Testis (tissue), 2 donors: ENCODE measurements at regions not wholly inside any gene's neighbourhood (a gene's known extent, or its start where the extent isn't known, plus 50 kb on each side); places are given as distances from the start of the nearest gene placed in this dataset.

Source experiments
- DNase-seq: peaks from one replicate; pipeline ENCODE4 v3.0.0-alpha.2; 2019
- H3K27ac ChIP-seq, 2 donors: fragments of 200-600 bp; sonication (generic); one replicate each; pipeline ENCODE4 v1.5.1; 2019
- H3K27me3 ChIP-seq: fragments of 200-600 bp; sonication (generic); one replicate; pipeline ENCODE4 v1.5.1; 2019
- H3K36me3 ChIP-seq: fragments of 200-600 bp; sonication (generic); one replicate; pipeline ENCODE4 v1.5.1; 2017; ENCODE audit warnings: low read depth; ENCODE audit errors: missing control alignments
- H3K4me1 ChIP-seq: fragments of 200-600 bp; sonication (generic); one replicate; pipeline ENCODE4 v1.5.1; 2019
- H3K4me3 ChIP-seq, 2 donors: fragments of 200-600 bp; sonication (generic); one replicate each; pipeline ENCODE4 v1.5.1; 2017 to 2019
- H3K9me3 ChIP-seq: fragments of 200-600 bp; sonication (generic); one replicate; pipeline ENCODE4 v1.5.1; 2017
- POLR2A ChIP-seq: fragments of 450-650 bp; IDR thresholded peaks from one replicate; pipeline ENCODE4 v1.6.1; 2017; ENCODE audit warnings: antibody characterized with exemption, mild to moderate bottlenecking, moderate library complexity
- WGBS, 2 donors: methylation state at CpG; one replicate each; pipeline ENCODE4 v1.1.5; 2018; 5-methylcytosine and 5-hydroxymethylcytosine counted together
- intact Hi-C: fragments of 100-400 bp; cut with DNase I; formaldehyde crosslinking; loops from one replicate; pipeline ENCODE4 v1.15.1; 2023; ENCODE audit warnings: low total_unique reads
- TF ChIP-seq, protein P1 (sequence below), 3 experiments: fragments of 450-650 bp in 2 of 3; fragments of 200-600 bp in 1 of 3; sonication (generic) in 1 of 3; IDR thresholded peaks; one replicate each; pipeline ENCODE4 v1.5.1; 2016 to 2019; ENCODE audit warnings: antibody characterized with exemption in 3 of 3, mild to moderate bottlenecking in 2 of 3, moderate library complexity in 1 of 3

DNA sequence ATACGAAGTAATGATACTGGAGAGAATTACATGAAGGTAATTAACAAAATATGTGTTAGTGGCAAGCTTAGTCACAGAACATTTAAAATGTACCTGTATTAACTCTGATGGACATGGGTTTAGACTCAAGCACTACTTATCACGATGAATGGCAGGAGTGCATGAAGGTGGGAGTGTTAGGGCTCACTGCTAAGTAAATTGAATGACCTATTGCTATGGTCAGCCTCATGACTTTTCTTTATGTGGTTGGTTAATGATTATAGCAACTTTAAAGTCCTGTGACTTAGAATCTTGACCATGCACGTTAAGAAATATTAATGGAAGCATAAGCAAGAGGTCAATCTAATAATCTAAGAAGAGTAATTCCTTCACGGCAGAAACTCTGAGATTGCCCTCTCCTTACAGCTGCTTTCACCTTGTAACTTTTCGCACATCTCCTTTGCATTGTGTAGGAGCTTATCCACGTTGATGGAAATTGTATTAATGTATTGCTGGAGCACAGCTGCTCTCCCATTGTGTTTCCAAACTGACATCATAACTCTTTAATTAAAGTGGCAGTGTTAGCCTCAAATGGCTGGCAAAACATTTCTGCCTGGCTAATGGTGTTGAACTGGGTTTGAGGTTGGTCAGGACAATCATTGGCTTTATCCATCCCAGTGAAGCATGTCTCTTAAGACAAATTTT lies 114.5 kb downstream of the RXFP2 start:
- no peak for DNase-seq
- TF ChIP-seq, protein P1, sequence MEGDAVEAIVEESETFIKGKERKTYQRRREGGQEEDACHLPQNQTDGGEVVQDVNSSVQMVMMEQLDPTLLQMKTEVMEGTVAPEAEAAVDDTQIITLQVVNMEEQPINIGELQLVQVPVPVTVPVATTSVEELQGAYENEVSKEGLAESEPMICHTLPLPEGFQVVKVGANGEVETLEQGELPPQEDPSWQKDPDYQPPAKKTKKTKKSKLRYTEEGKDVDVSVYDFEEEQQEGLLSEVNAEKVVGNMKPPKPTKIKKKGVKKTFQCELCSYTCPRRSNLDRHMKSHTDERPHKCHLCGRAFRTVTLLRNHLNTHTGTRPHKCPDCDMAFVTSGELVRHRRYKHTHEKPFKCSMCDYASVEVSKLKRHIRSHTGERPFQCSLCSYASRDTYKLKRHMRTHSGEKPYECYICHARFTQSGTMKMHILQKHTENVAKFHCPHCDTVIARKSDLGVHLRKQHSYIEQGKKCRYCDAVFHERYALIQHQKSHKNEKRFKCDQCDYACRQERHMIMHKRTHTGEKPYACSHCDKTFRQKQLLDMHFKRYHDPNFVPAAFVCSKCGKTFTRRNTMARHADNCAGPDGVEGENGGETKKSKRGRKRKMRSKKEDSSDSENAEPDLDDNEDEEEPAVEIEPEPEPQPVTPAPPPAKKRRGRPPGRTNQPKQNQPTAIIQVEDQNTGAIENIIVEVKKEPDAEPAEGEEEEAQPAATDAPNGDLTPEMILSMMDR (IDR thresholded peaks at IDR 0.05) = no peak
- intact Hi-C loops = no loop called here
- H3K27me3 ChIP-seq = no peaks in the 10 kb centered on the region
- H3K27ac ChIP-seq = no peak overlapping the region
- H3K9me3 ChIP-seq = no peaks in the 10 kb centered on the region
- no peaks in the 10 kb centered on the region for H3K36me3 ChIP-seq
- no peaks in the 10 kb centered on the region for H3K4me1 ChIP-seq
- H3K4me3 ChIP-seq = no peak overlapping the region
- 85 to 88% methylated on average over 6 of the region's 6 CpGs for WGBS, 2 donors

DNA sequence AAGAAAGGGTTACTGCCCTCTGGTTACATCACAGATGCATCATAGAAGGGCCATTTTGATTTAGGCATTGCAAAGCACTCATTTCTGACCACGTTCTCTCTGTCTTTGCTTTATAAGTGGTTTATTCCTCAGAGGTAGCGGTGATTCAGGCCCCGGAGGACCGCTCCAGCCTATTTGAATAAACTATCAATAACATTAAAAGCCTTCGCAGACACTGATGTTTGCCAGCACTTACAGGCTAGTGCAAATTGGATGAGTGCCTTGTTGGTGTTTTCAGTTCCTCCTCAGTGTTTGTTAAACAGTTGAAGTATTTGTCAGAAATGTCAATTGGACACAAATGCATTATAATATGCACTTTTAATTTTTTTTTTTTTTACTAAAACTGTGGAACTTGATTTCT lies 120.2 kb downstream of the RXFP2 start:
- intact Hi-C loops = no loop called here
- Histone ChIP-seq H3K36me3 (no peaks in the 10 kb centered on the region), H3K4me1 (no peaks in the 10 kb centered on the region), H3K27me3 (no peaks in the 10 kb centered on the region), H3K27ac (no peak overlapping the region), H3K9me3 (no peaks in the 10 kb centered on the region), H3K4me3 (no peak overlapping the region)
- 67 to 71% methylated on average over 5 of the region's 5 CpGs for WGBS, 2 donors
- no peak for DNase-seq
- no peak for TF ChIP-seq POLR2A
- TF ChIP-seq, protein P1 (IDR thresholded peaks at IDR 0.05) = no peak

DNA sequence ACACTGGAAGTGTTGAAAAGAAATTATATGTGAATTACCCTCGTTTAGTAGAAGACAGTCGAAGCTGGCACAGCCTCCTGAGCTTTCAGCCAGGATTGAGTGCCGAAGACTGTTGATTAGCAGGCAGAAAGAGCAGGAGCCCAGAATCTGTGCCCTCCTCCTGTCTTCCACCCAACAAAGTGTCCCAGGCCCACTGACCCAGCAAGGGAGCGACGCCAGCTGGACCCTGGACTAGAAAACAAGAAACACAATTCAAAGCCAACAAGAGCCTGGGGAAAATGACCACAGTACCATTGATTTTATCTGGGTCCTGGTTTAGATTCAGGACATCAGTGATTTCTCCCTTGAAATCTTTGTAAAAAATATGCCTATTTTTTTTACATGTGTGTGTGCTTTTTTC lies 120.7 kb downstream of the RXFP2 start:
- Histone ChIP-seq H3K4me1 (no peaks in the 10 kb centered on the region), H3K9me3 (no peaks in the 10 kb centered on the region), H3K27ac (no peak overlapping the region), H3K27me3 (no peaks in the 10 kb centered on the region), H3K36me3 (no peaks in the 10 kb centered on the region), H3K4me3 (no peak overlapping the region)
- WGBS, 2 donors = 65 to 66% methylated on average over 5 of the region's 5 CpGs
- intact Hi-C loops = no loop called here
- TF ChIP-seq POLR2A = no peak
- TF ChIP-seq, protein P1 (IDR thresholded peaks at IDR 0.05) = no peak
- no peak for DNase-seq

DNA sequence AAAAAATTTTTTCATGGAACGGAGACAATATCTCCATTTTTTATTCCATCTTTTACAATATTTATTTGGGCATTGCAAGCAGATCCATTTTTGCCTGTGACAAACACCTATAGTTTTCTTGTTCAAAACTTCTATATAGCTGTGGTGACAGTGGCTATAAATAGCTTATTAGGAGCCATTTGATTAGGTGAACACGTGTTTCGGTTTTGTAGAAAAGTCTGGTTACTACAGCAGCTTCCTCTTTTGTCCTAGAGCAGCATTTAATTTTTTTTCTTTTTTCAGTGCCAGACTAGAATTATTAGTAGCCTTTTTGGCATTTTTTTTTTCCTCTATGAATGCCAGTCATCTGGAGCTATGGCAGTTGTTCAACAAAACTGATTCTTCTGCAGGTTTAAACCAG lies 123.5 kb downstream of the RXFP2 start:
- intact Hi-C loops = no loop called here
- no peak for DNase-seq
- Histone ChIP-seq H3K36me3 (no peaks in the 10 kb centered on the region), H3K4me1 (no peaks in the 10 kb centered on the region), H3K27ac (no peak overlapping the region), H3K9me3 (no peaks in the 10 kb centered on the region), H3K4me3 (no peak overlapping the region), H3K27me3 (no peaks in the 10 kb centered on the region)
- no peak for TF ChIP-seq POLR2A
- TF ChIP-seq, protein P1 (IDR thresholded peaks at IDR 0.05) = no peak
- WGBS, 2 donors = 87 to 93% methylated on average over 3 of the region's 3 CpGs

DNA sequence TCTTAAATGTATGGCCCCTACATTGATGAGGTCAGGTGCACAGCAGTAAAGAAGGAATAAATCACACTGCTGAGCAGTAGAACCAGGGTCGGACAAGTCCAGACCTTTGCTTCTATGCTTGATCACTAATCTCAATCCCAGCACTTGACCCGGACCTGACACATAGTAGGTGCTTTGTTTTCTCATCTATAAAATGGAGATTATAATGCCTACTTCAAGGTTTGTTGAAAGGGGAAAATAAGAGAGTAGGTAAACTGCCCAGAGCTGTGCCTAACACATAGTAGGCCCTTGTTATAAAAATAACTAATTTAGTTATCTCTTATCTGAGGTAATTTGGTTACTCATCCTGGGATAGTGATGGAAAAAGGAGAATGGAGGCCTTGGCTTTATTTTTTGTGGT lies 125.0 kb downstream of the RXFP2 start:
- no peak overlapping the region for H3K4me3 ChIP-seq
- TF ChIP-seq, protein P1 (IDR thresholded peaks at IDR 0.05) = no peak
- TF ChIP-seq POLR2A = no peak
- no peaks in the 10 kb centered on the region for H3K27me3 ChIP-seq
- intact Hi-C loops = no loop called here
- H3K36me3 ChIP-seq = no peaks in the 10 kb centered on the region
- no peaks in the 10 kb centered on the region for H3K4me1 ChIP-seq
- no peak overlapping the region for H3K27ac ChIP-seq
- no peaks in the 10 kb centered on the region for H3K9me3 ChIP-seq
- WGBS, 2 donors = 93 to 97% methylated on average over 2 of the region's 2 CpGs
- DNase-seq = no peak
